Testis (tissue), 2 donors: ENCODE measurements at regions not wholly inside any gene's neighbourhood (a gene's known extent, or its start where the extent isn't known, plus 50 kb on each side); places are given as distances from the start of the nearest gene placed in this dataset.
A peak's percentile ranks its signal among the peaks of the same experiment; 100 is the strongest.
"Not testable (repeated sequence)": the region's sequence is repeated elsewhere in the genome, so short reads cannot be mapped to it uniquely, and the experiment has no call there.

Experiments used
- DNase-seq: peaks from one replicate; pipeline ENCODE4 v3.0.0-alpha.2; 2019
- H3K27ac ChIP-seq, 2 donors: fragments of 200-600 bp; sonication (generic); one replicate each; pipeline ENCODE4 v1.5.1; 2019
- H3K27me3 ChIP-seq: fragments of 200-600 bp; sonication (generic); one replicate; pipeline ENCODE4 v1.5.1; 2019
- H3K36me3 ChIP-seq: fragments of 200-600 bp; sonication (generic); one replicate; pipeline ENCODE4 v1.5.1; 2017; ENCODE audit warnings: low read depth; ENCODE audit errors: missing control alignments
- H3K4me1 ChIP-seq: fragments of 200-600 bp; sonication (generic); one replicate; pipeline ENCODE4 v1.5.1; 2019
- H3K4me3 ChIP-seq, 2 donors: fragments of 200-600 bp; sonication (generic); one replicate each; pipeline ENCODE4 v1.5.1; 2017 to 2019
- H3K9me3 ChIP-seq: fragments of 200-600 bp; sonication (generic); one replicate; pipeline ENCODE4 v1.5.1; 2017
- CTCF ChIP-seq, 3 experiments: fragments of 450-650 bp in 2 of 3; fragments of 200-600 bp in 1 of 3; sonication (generic) in 1 of 3; IDR thresholded peaks; one replicate each; pipeline ENCODE4 v1.5.1; 2016 to 2019; ENCODE audit warnings: antibody characterized with exemption in 3 of 3, mild to moderate bottlenecking in 2 of 3, moderate library complexity in 1 of 3
- POLR2A ChIP-seq: fragments of 450-650 bp; IDR thresholded peaks from one replicate; pipeline ENCODE4 v1.6.1; 2017; ENCODE audit warnings: antibody characterized with exemption, mild to moderate bottlenecking, moderate library complexity
- WGBS, 2 donors: methylation state at CpG; one replicate each; pipeline ENCODE4 v1.1.5; 2018; 5-methylcytosine and 5-hydroxymethylcytosine counted together
- intact Hi-C: fragments of 100-400 bp; cut with DNase I; formaldehyde crosslinking; loops from one replicate; pipeline ENCODE4 v1.15.1; 2023; ENCODE audit warnings: low total_unique reads

GRCh38 chr1:209198961-209199750, 384.4 kb upstream of the CAMK1G start:
- H3K36me3 ChIP-seq, result no peaks in the 10 kb centered on the region
- peaks cover 7% of the 10 kb centered on the region for H3K4me1 ChIP-seq
- no peak overlapping the region for H3K4me3 ChIP-seq
- intact Hi-C loops, result no loop called here
- TF ChIP-seq CTCF (IDR thresholded peaks at IDR 0.05), result no peak
- no peak overlapping the region for H3K27ac ChIP-seq
- 23 to 35% methylated on average over 11 to 12 of the region's 12 CpGs for WGBS, 2 donors
- no peaks in the 10 kb centered on the region for H3K9me3 ChIP-seq
- no peaks in the 10 kb centered on the region for H3K27me3 ChIP-seq
- peak; percentile 19 for DNase-seq

GRCh38 chr1:209199822-209200221, 383.7 kb upstream of the CAMK1G start:
- Histone ChIP-seq H3K4me3 (no peak overlapping the region), H3K4me1 (peaks cover 7% of the 10 kb centered on the region), H3K27ac (no peak overlapping the region), H3K36me3 (no peaks in the 10 kb centered on the region), H3K9me3 (no peaks in the 10 kb centered on the region), H3K27me3 (no peaks in the 10 kb centered on the region)
- 25 to 33% methylated on average over 4 of the region's 4 CpGs for whole genome bisulfite sequencing, 2 donors
- TF ChIP-seq CTCF (IDR thresholded peaks at IDR 0.05) (no peak), POLR2A (no peak)
- DNase-seq, result peak; percentile 29
- intact Hi-C loops, result no loop called here

- H3K27me3 ChIP-seq, H3K27ac ChIP-seq, H3K9me3 ChIP-seq, DNase-seq, H3K36me3 ChIP-seq, intact Hi-C loops, H3K4me3 ChIP-seq: not testable (repeated sequence)
- H3K4me1 ChIP-seq, result peaks cover 11% of the 10 kb centered on the region
- WGBS, 2 donors, result 83 to 89% methylated on average over 11 of the region's 11 CpGs
Measured at GRCh38 chr1:209202321-209202720, 381.2 kb upstream of the CAMK1G start.

- 6 to 18% methylated on average over 4 of the region's 4 CpGs for WGBS, 2 donors
- Histone ChIP-seq H3K27me3 (no peaks in the 10 kb centered on the region), H3K27ac (no peak overlapping the region), H3K4me3 (no peak overlapping the region), H3K36me3 (no peaks in the 10 kb centered on the region), H3K9me3 (no peaks in the 10 kb centered on the region), H3K4me1 (peaks cover 13% of the 10 kb centered on the region)
- intact Hi-C loops, result no loop called here
- TF ChIP-seq CTCF (IDR thresholded peaks at IDR 0.05) (peak; percentile 26 to 85 (median 71)), POLR2A (no peak)
- no peak for DNase-seq
Measured at GRCh38 chr1:209202830-209203532, 380.5 kb upstream of the CAMK1G start.

GRCh38 chr1:209203533-209203895, 380.0 kb upstream of the CAMK1G start:
- H3K27ac ChIP-seq, result no peak overlapping the region
- no peak for TF ChIP-seq POLR2A
- TF ChIP-seq CTCF (IDR thresholded peaks at IDR 0.05), result no peak
- DNase-seq, result no peak
- intact Hi-C loops, result no loop called here
- WGBS, 2 donors, result 90 to 94% methylated on average over 7 of the region's 7 CpGs
- no peaks in the 10 kb centered on the region for H3K27me3 ChIP-seq
- H3K36me3 ChIP-seq, result no peaks in the 10 kb centered on the region
- no peaks in the 10 kb centered on the region for H3K9me3 ChIP-seq
- H3K4me1 ChIP-seq, result peaks cover 18% of the 10 kb centered on the region
- no peak overlapping the region for H3K4me3 ChIP-seq
